A673 (cell line): ENCODE measurements at regions not wholly inside any gene's neighbourhood (a gene's known extent, or its start where the extent isn't known, plus 50 kb on each side); places are given as distances from the start of the nearest gene placed in this dataset.

Experiments
- BruUV-seq: library from RNA; stranded (reverse); fragments of 400-500 nt; replicated peaks from 2 replicates; lab custom pipeline; 2021; lab: Mats Ljungman, UMichigan
- CTCF ChIA-PET: fragments of 300-600 bp; sonication (Branson Sonifier 250); formaldehyde crosslinking; loops from one replicate; lab custom pipeline; 2022; ENCODE audit warnings: antibody characterized with exemption; lab: Charles Lee
- POLR2A ChIA-PET: fragments of 300-600 bp; sonication (Branson Sonifier 250); formaldehyde crosslinking; loops from one replicate; lab custom pipeline; 2022; ENCODE audit warnings: antibody characterized with exemption; ENCODE audit not compliant: low non-redundant PET; lab: Charles Lee
- DNase-seq: peaks from one replicate; pipeline ENCODE4 v3.0.0-alpha.2; 2015; ENCODE audit warnings: low spot score
- H3K27ac ChIP-seq: fragments of 200-600 bp; sonication (generic); 2 replicates; pipeline ENCODE4 v1.5.1; 2016; ENCODE audit warnings: mixed run types, low read depth, mild to moderate bottlenecking, mixed read lengths, antibody characterized with exemption, low read length; ENCODE audit not compliant: poor library complexity, severe bottlenecking
- H3K27me3 ChIP-seq: fragments of 200-600 bp; sonication (generic); replicated peaks from 2 replicates; pipeline ENCODE4 v1.6.1; 2017; ENCODE audit warnings: mixed run types, low read depth, mild to moderate bottlenecking, mixed read lengths, antibody characterized with exemption, low read length; ENCODE audit not compliant: insufficient read depth, poor library complexity
- H3K36me3 ChIP-seq: fragments of 200-600 bp; sonication (generic); 2 replicates; pipeline ENCODE4 v1.6.1; 2016; ENCODE audit warnings: mixed run types, mild to moderate bottlenecking, mixed read lengths, antibody characterized with exemption, low read length; ENCODE audit not compliant: insufficient read depth, poor library complexity, severe bottlenecking
- H3K4me1 ChIP-seq: fragments of 200-600 bp; sonication (generic); 2 replicates; pipeline ENCODE4 v1.6.1; 2017; ENCODE audit warnings: mixed run types, mild to moderate bottlenecking, mixed read lengths, antibody characterized with exemption, low read length; ENCODE audit not compliant: insufficient read depth, poor library complexity, severe bottlenecking
- H3K4me3 ChIP-seq: fragments of 200-600 bp; sonication (generic); 2 replicates; pipeline ENCODE4 v1.5.1; 2016; ENCODE audit warnings: low read depth, mixed run types, mild to moderate bottlenecking, mixed read lengths, low read length; ENCODE audit not compliant: poor library complexity, severe bottlenecking
- H3K9me3 ChIP-seq: fragments of 200-600 bp; sonication (generic); 2 replicates; pipeline ENCODE4 v1.6.1; 2016; ENCODE audit warnings: mixed run types, low read depth, mild to moderate bottlenecking, mixed read lengths, antibody characterized with exemption, low read length; ENCODE audit not compliant: poor library complexity, severe bottlenecking
- CTCF ChIP-seq: fragments of 300-800, 200-600 bp; sonication (generic); conservative IDR thresholded peaks from 2 replicates; pipeline ENCODE4 v1.5.1; 2017; ENCODE audit warnings: low read depth, mild to moderate bottlenecking, antibody characterized with exemption, low read length, moderate library complexity, mixed read lengths
- EZH2 ChIP-seq: fragments of 200-600 bp; sonication (generic); IDR thresholded peaks from 2 replicates; pipeline ENCODE4 v1.6.1; 2017; ENCODE audit warnings: borderline replicate concordance, low read depth, mild to moderate bottlenecking, mixed read lengths, antibody characterized with exemption, low read length; ENCODE audit not compliant: poor library complexity, severe bottlenecking
- intact Hi-C: fragments of 100-400 bp; cut with micrococcal nuclease; formaldehyde crosslinking; loops from one replicate; pipeline ENCODE4 v1.10.0; 2022; ENCODE audit not compliant: unreplicated experiment

- ChIA-PET CTCF (no interaction called here), POLR2A (no interaction called here)
- no peak for DNase-seq
- Histone ChIP-seq H3K9me3 (no peaks in the 10 kb centered on the region), H3K4me1 (no peaks in the 10 kb centered on the region), H3K4me3 (no peak overlapping the region), H3K27ac (no peak overlapping the region), H3K27me3 (no peaks in the 10 kb centered on the region), H3K36me3 (no peaks in the 10 kb centered on the region)
- intact Hi-C loops = no loop called here
- no peak for TF ChIP-seq CTCF
- BruUV-seq = no TSS peak
Measured at GRCh38 chr13:21925720-21926119, 254.8 kb downstream of the FGF9 start.

DNA sequence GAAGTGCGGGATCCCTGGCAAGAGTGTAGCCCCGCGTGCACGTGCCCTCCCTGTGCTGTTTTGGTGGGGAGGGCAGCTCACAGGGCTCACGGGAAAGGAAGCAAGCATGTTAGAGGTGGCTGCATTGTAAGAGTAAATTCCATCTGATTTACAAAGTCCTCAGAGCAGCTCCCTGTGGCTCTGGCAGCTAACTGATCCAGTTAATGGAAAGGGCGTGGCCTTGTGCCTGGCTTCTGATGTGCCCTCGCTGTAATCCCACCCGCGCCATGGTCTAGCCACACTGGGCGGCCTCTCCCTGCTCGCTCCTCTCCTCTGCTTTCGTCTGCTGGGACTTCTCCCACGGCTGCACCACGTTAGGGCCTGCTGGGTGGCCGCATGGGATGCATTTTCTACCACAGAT, 258.5 kb downstream of the FGF9 start:
- DNase-seq = no peak
- ChIA-PET CTCF (no interaction called here), POLR2A (no interaction called here)
- no TSS peak for BruUV-seq
- Histone ChIP-seq H3K4me3 (no peak overlapping the region), H3K27me3 (no peaks in the 10 kb centered on the region), H3K36me3 (no peaks in the 10 kb centered on the region), H3K4me1 (no peaks in the 10 kb centered on the region), H3K27ac (no peak overlapping the region), H3K9me3 (no peaks in the 10 kb centered on the region)
- TF ChIP-seq CTCF (no peak), EZH2 (no peak)
- intact Hi-C loops = no loop called here

- Histone ChIP-seq H3K9me3 (no peaks in the 10 kb centered on the region), H3K4me1 (no peaks in the 10 kb centered on the region), H3K36me3 (no peaks in the 10 kb centered on the region), H3K27ac (no peak overlapping the region), H3K4me3 (no peak overlapping the region), H3K27me3 (no peaks in the 10 kb centered on the region)
- intact Hi-C loops = no loop called here
- POLR2A ChIA-PET = interaction anchor here (0.7 kb wide), 1 partner anchor 203 kb away, joined by 7 read pairs; no protein-coding TSS in a partner anchor
- TF ChIP-seq CTCF = no peak
- TF ChIP-seq EZH2 = no peak
- CTCF ChIA-PET = no interaction called here
- BruUV-seq = no TSS peak
- DNase-seq = no peak
Measured at GRCh38 chr13:21930536-21930935, 259.7 kb downstream of the FGF9 start.
